Ovary (tissue), 3 donors: ENCODE measurements at regions not wholly inside any gene's neighbourhood (a gene's known extent, or its start where the extent isn't known, plus 50 kb on each side); places are given as distances from the start of the nearest gene placed in this dataset.

Experiments used
- CTCF ChIP-seq, 3 donors: fragments of 450-650 bp in 2 of 3; fragments of 200-600 bp in 1 of 3; IDR thresholded peaks; one replicate each; pipeline versions ENCODE4 v1.5.1 to v1.8.0; 2016 to 2022; ENCODE audit warnings: antibody characterized with exemption in 3 of 3, mild to moderate bottlenecking in 1 of 3
- POLR2A ChIP-seq: fragments of 450-650 bp; IDR thresholded peaks from one replicate; pipeline ENCODE4 v1.6.1; 2017; ENCODE audit warnings: antibody characterized with exemption, mild to moderate bottlenecking, moderate library complexity
- donor health status: DM: no; HTN: no; CAD: no.

DNA sequence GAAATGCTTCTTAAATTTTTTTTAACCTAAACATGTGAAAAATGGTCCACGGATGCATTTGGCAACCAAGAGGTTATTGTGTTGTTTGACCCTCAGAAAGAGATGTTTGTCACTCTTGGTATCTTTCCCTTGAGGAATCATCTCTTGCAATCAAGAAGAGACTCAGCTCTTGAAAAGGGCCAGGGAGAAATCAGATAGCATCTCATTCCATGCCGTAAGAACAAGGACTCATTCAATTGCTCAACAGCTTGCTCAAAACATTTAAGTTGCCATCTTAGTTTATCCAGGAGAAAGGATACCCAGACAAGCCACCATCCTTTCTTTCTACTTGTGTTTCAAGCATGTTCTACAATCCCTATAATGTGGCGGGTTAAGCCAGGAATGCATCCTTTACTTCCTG is 209.5 kb upstream of the LNX1 start:
- TF ChIP-seq CTCF (IDR thresholded peaks at IDR 0.05) (no peak), POLR2A (no peak)
